H1 (cell line): ENCODE measurements at regions not wholly inside any gene's neighbourhood (a gene's known extent, or its start where the extent isn't known, plus 50 kb on each side); places are given as distances from the start of the nearest gene placed in this dataset.
"Not testable (repeated sequence)": the region's sequence is repeated elsewhere in the genome, so short reads cannot be mapped to it uniquely, and the experiment has no call there.

Experiments used
- CTCF ChIA-PET: fragments of 300-600 bp; sonication (Branson Sonifier 250); formaldehyde crosslinking; loops from one replicate; lab custom pipeline; 2021; ENCODE audit not compliant: partially characterized antibody; lab: Charles Lee
- POLR2A ChIA-PET: fragments of 300-600 bp; sonication (Branson Sonifier 250); formaldehyde crosslinking; loops from one replicate; lab custom pipeline; 2021; ENCODE audit warnings: inconsistent platforms; ENCODE audit not compliant: partially characterized antibody; lab: Charles Lee
- DNase-seq, 2 experiments: peaks; one replicate each; pipeline versions ENCODE4 v3.0.0 to v3.0.0-alpha.2; 2010 to 2022; ENCODE audit warnings: low spot score in 2 of 2, low read depth in 1 of 2, mixed read lengths in 1 of 2
- FAIRE-seq: peaks from 2 replicates; lab custom pipeline; 2011; peaks lifted over from hg19 to GRCh38; lab: Jason Lieb, UNC
- H2AFZ ChIP-seq: 2 replicates; pipeline ENCODE4 v1.8.1; 2012; ENCODE audit warnings: low read length, inconsistent platforms
- H2AK5ac ChIP-seq: 2 replicates; pipeline ENCODE4 v1.6.1; 2013; ENCODE audit warnings: low read depth, low read length
- H2BK120ac ChIP-seq: replicated peaks from 2 replicates; pipeline ENCODE3; 2013; ENCODE audit warnings: low read depth, low read length, inconsistent platforms
- H2BK12ac ChIP-seq: 2 replicates; pipeline ENCODE4 v1.6.1; 2013; ENCODE audit warnings: low read depth, low read length
- H2BK15ac ChIP-seq: 2 replicates; pipeline ENCODE4 v1.6.1; 2013; ENCODE audit warnings: low read length
- H2BK20ac ChIP-seq: 2 replicates; pipeline ENCODE4 v1.6.1; 2013; ENCODE audit warnings: low read length
- H2BK5ac ChIP-seq: 2 replicates; pipeline ENCODE4 v1.6.1; 2013; ENCODE audit warnings: low read depth, low read length
- H3K14ac ChIP-seq: 2 replicates; pipeline ENCODE4 v1.6.1; 2013; ENCODE audit warnings: inconsistent platforms; ENCODE audit not compliant: insufficient read length
- H3K18ac ChIP-seq: 2 replicates; pipeline ENCODE4 v1.6.1; 2013; ENCODE audit warnings: low read length; ENCODE audit errors: extremely low read depth
- H3K23ac ChIP-seq: 2 replicates; pipeline ENCODE4 v1.6.1; 2013; ENCODE audit warnings: inconsistent platforms; ENCODE audit not compliant: insufficient read length
- H3K23me2 ChIP-seq: 2 replicates; pipeline ENCODE4 v1.6.1; 2013; ENCODE audit warnings: low read depth, low read length
- H3K27ac ChIP-seq: 2 replicates; pipeline ENCODE4 v1.6.1; 2011; ENCODE audit warnings: low read depth, low read length, inconsistent platforms
- H3K27me3 ChIP-seq, 4 experiments: replicated peaks in 1 of 4; 1 replicate in 1 of 4; 2 replicates in 3 of 4; pipeline versions ENCODE4 v1.6.1 to v1.8.1; 2011 to 2013; ENCODE audit warnings: low read length in 3 of 4, mild to moderate bottlenecking in 3 of 4, inconsistent platforms in 2 of 4, mixed read lengths in 2 of 4, moderate library complexity in 1 of 4; ENCODE audit not compliant: control insufficient read depth in 3 of 4, insufficient read depth in 3 of 4; ENCODE audit errors: extremely low read depth in 1 of 4
- H3K36me3 ChIP-seq, 4 experiments: 2 replicates each; pipeline versions ENCODE4 v1.6.1 to v1.8.1; 2011 to 2013; ENCODE audit warnings: mild to moderate bottlenecking in 4 of 4, low read length in 3 of 4, moderate library complexity in 2 of 4, control low read depth in 1 of 4, inconsistent platforms in 1 of 4; ENCODE audit not compliant: insufficient read depth in 4 of 4, control insufficient read depth in 2 of 4
- H3K4ac ChIP-seq: replicated peaks from 2 replicates; pipeline ENCODE3; 2013; ENCODE audit warnings: low read length, low read depth, mixed read lengths, inconsistent platforms; ENCODE audit not compliant: insufficient read length
- H3K4me1 ChIP-seq, 4 experiments: replicated peaks in 1 of 4; 1 replicate in 1 of 4; 2 replicates in 3 of 4; pipeline versions ENCODE4 v1.6.1 to v1.8.1; 2011 to 2013; ENCODE audit warnings: low read length in 3 of 4, inconsistent platforms in 2 of 4, mixed read lengths in 1 of 4; ENCODE audit not compliant: insufficient read depth in 4 of 4, control insufficient read depth in 3 of 4
- H3K4me2 ChIP-seq, 2 experiments: 2 replicates each; pipeline versions ENCODE4 v1.6.1 to v1.8.1; 2011 to 2013; ENCODE audit warnings: low read depth in 2 of 2, low read length in 2 of 2, control low read depth in 1 of 2, inconsistent platforms in 1 of 2, mild to moderate bottlenecking in 1 of 2; ENCODE audit not compliant: insufficient read depth in 1 of 2
- H3K4me3 ChIP-seq, 4 experiments: fragments of 200-600, 300-600 bp in 1 of 4; sonication (generic), shearing (Covaris generic), sonication (Bioruptor Twin) in 1 of 4; 2 replicates each; pipeline versions ENCODE4 v1.5.1 to v1.8.1; 2011 to 2016; ENCODE audit warnings: low read length in 4 of 4, low read depth in 3 of 4, control low read depth in 2 of 4, inconsistent platforms in 2 of 4, mild to moderate bottlenecking in 2 of 4, mixed read lengths in 1 of 4, moderate library complexity in 1 of 4; ENCODE audit not compliant: insufficient read depth in 2 of 4; ENCODE audit errors: extremely low read depth in 1 of 4
- H3K56ac ChIP-seq: replicated peaks from 2 replicates; pipeline ENCODE3; 2013; ENCODE audit warnings: low read depth, mild to moderate bottlenecking, mixed read lengths, low read length, inconsistent platforms; ENCODE audit not compliant: insufficient read length
- H3K79me1 ChIP-seq: 2 replicates; pipeline ENCODE4 v1.6.1; 2013; ENCODE audit warnings: low read depth, low read length, control low read depth
- H3K79me2 ChIP-seq, 2 experiments: 2 replicates each; pipeline versions ENCODE4 v1.6.1 to v1.8.1; 2012 to 2013; ENCODE audit warnings: low read length in 2 of 2, mild to moderate bottlenecking in 2 of 2, inconsistent platforms in 1 of 2; ENCODE audit not compliant: insufficient read depth in 2 of 2, control insufficient read depth in 1 of 2
- H3K9ac ChIP-seq, 4 experiments: replicated peaks in 1 of 4; 1 replicate in 1 of 4; 2 replicates in 3 of 4; pipeline versions ENCODE4 v1.6.1 to v1.8.1; 2011 to 2013; ENCODE audit warnings: low read depth in 3 of 4, low read length in 3 of 4, control low read depth in 2 of 4, mild to moderate bottlenecking in 2 of 4, moderate library complexity in 2 of 4, inconsistent platforms in 1 of 4; ENCODE audit errors: extremely low read depth in 1 of 4
- H3K9me3 ChIP-seq, 2 experiments: 2 replicates each; pipeline versions ENCODE4 v1.6.1 to v1.8.1; 2012 to 2013; ENCODE audit warnings: mild to moderate bottlenecking in 2 of 2, moderate library complexity in 2 of 2, control low read depth in 1 of 2, inconsistent platforms in 1 of 2, low read depth in 1 of 2, low read length in 1 of 2, mixed read lengths in 1 of 2; ENCODE audit not compliant: insufficient read depth in 2 of 2
- H4K20me1 ChIP-seq, 2 experiments: replicated peaks in 1 of 2; 2 replicates each; pipeline versions ENCODE3 to v1.8.1; 2011 to 2013; ENCODE audit warnings: inconsistent platforms in 2 of 2, low read length in 2 of 2, mild to moderate bottlenecking in 1 of 2; ENCODE audit not compliant: insufficient read depth in 2 of 2, control insufficient read depth in 1 of 2
- H4K5ac ChIP-seq: 2 replicates; pipeline ENCODE4 v1.6.1; 2013; ENCODE audit warnings: low read length, low read depth, mixed read lengths, inconsistent platforms; ENCODE audit not compliant: insufficient read length
- H4K8ac ChIP-seq: 2 replicates; pipeline ENCODE4 v1.8.0; 2013; ENCODE audit warnings: mild to moderate bottlenecking, moderate library complexity, low read length, inconsistent platforms; ENCODE audit not compliant: insufficient read depth; ENCODE audit errors: extremely low read depth
- H4K91ac ChIP-seq: replicated peaks from 2 replicates; pipeline ENCODE3; 2013; ENCODE audit warnings: low read length, mixed read lengths, inconsistent platforms; ENCODE audit not compliant: insufficient read length
- WGBS, 2 experiments: shearing (Covaris generic) in 1 of 2; methylation state at CpG; one replicate each; pipeline versions ENCODE4 v1.1.6 to v1.1.7; 2013 to 2015; ENCODE audit warnings: low lambda C conversion rate in 2 of 2, mixed read lengths in 2 of 2, inconsistent platforms in 1 of 2, low coverage in 1 of 2, missing lambda C conversion rate in 1 of 2; ENCODE audit not compliant: insufficient replicate concordance in 2 of 2, insufficient coverage in 1 of 2, insufficient read length in 1 of 2; ENCODE audit errors: extremely low coverage in 1 of 2, missing lambda C conversion rate in 1 of 2; 5-methylcytosine and 5-hydroxymethylcytosine counted together

DNA sequence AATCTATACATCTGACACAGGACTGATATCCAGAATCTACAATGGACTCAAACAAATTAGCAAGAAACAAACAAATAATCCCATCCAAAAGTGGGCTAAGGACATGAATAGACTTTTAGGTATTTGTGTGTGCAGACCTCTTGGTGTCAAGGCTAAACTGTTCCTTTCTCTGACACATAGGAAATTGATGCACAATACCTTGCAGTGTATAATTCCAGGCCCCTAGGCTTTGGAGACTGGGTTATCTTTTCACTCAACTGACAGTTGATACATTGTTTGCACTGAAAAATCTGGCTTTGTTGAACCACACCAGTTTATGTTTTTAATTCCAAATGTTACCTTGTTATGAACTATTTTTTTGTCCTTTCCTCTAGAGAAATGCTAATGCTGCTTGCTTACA is 873.1 kb upstream of the TPTE start:
- H2BK20ac ChIP-seq, H3K23me2 ChIP-seq, POLR2A ChIA-PET, H3K4me2 ChIP-seq, H2BK5ac ChIP-seq, H4K91ac ChIP-seq, H3K14ac ChIP-seq, H3K4ac ChIP-seq, H3K79me2 ChIP-seq, H3K36me3 ChIP-seq, H3K79me1 ChIP-seq, H3K27ac ChIP-seq, H3K4me3 ChIP-seq, CTCF ChIA-PET, H2BK12ac ChIP-seq, DNase-seq, H3K18ac ChIP-seq, H4K8ac ChIP-seq, H3K23ac ChIP-seq, H2BK15ac ChIP-seq, H3K9ac ChIP-seq, H3K4me1 ChIP-seq, H3K56ac ChIP-seq, H2BK120ac ChIP-seq, FAIRE-seq, H4K20me1 ChIP-seq, H4K5ac ChIP-seq, H2AFZ ChIP-seq, H2AK5ac ChIP-seq, H3K27me3 ChIP-seq: not testable (repeated sequence)
- H3K9me3 ChIP-seq: peaks cover 22 to 30% of the 10 kb centered on the region in 2 experiments

DNA sequence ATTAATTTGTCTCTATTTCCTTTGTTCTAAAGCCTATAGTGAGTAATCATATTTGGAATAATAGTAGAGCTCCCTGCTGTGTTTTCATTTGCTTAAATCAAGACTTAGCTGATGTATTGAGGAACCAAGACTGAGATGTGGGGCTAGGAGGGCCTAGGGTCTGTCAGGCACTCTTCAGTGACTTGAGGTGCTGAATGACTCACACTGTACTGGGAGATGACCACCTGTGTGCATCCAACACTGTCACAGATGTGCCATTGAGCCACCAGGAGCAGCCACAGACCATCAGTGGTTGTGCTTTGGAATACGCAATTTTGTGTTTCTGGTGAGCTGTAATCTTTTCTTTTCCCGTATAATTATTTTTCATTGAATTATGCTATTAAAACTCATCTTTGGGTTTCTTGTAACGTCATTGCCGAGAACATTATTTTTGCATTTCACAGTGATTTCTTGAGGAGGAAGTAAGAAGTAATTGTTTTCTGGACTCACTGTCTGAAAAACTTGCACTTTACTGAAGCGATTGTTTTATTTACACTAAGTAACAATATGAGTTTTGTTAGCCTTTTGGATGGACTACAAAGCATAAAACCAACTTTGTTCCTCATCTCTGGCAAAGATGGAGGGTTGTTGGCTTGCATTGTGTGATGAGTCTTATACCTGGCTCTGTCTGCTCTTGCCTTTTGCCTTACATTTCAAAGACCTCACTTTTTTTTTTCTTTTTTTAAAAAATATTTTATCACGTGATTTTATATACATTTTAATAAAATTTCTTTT is 872.2 kb upstream of the TPTE start:
- 74% methylated on average over 6 of the region's 6 CpGs; no CpG with 5 or more reads in 1 of the 2 experiments for WGBS, 2 experiments
- H3K56ac ChIP-seq, CTCF ChIA-PET, H2AK5ac ChIP-seq, H2AFZ ChIP-seq, H4K91ac ChIP-seq, H2BK15ac ChIP-seq, H4K5ac ChIP-seq, H2BK5ac ChIP-seq, H3K36me3 ChIP-seq, H3K27ac ChIP-seq, H3K4me3 ChIP-seq, H3K27me3 ChIP-seq, H3K14ac ChIP-seq, DNase-seq, H3K23me2 ChIP-seq, H3K4me2 ChIP-seq, H3K79me2 ChIP-seq, H4K20me1 ChIP-seq, H3K23ac ChIP-seq, H3K9ac ChIP-seq, H3K4ac ChIP-seq, H3K79me1 ChIP-seq, FAIRE-seq, H2BK12ac ChIP-seq, H3K18ac ChIP-seq, H4K8ac ChIP-seq, H3K4me1 ChIP-seq, H2BK20ac ChIP-seq, POLR2A ChIA-PET, H2BK120ac ChIP-seq: not testable (repeated sequence)
- H3K9me3 ChIP-seq: peaks cover 27 to 35% of the 10 kb centered on the region in 2 experiments
